ENCODE measurements at regions not wholly inside any gene's neighbourhood (a gene's known extent, or its start where the extent isn't known, plus 50 kb on each side); places are given as distances from the start of the nearest gene placed in this dataset.

DNA sequence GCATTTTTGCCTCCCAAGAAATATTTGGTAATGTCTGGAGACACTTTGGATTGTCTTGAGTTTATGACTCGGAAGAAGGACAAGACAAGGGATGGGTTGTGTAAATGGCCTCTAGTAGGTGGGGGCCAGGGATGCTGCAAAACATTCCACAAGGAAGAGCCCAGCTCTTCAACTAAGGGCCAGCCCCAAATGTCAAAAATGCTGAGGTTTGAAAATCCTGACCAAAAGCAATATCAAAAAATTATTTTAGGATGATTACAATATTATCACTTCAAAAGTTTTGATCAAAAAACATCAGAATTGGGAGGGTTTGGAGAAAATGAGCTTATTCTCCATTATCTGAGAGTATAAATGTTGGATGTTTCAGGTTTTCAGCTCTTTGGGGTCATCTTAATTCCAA, 248.9 kb upstream of the SLC24A2 start:
- DNase-seq, result no peak

DNA sequence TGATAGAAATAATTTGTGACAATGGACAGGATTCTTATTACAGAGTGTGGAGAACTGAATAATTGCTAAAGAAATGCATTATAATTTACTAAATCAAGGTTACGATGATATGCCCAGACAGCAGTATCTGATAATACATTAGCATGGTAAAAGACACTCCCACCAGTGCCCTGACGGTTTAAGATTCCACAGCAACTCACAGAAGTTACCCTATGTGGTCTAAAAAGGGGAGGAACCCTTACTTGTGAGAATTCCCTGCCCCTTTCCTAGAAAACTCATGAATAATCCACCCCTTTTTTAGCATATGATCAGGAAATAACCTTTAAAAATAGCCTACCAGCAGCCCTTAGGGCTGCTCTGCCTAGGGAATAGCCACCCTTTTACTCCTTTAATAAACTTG, 244.7 kb upstream of the SLC24A2 start:
- no peak for DNase-seq

DNA sequence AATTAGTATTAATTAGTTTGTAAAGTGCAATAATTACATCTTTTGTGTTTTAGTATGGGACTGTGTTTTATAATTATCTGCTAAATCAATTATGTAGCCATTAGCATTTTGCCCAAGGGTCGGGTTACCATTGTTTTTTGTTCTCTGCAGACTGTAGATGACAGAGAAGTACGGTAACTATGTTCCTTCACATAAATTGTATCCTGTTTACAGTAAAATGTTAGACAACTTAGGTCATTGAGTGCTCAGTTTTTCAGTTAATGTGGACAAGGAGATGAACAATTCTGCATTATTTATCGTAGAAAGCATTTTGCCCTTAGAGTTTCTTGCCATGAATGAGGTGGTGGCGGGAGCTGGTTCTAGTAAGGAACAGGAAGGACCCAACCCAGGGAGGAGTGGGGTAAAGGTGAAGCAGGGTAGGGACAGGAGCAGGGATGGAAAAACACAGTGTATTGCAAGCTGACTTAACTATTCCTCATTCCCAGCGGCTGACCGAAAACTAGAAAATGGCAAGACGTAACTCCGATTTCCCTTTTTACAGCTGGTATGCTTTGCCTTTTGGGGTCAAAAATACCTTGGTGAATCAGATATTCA, 243.7 kb upstream of the SLC24A2 start:
- no peak for DNase-seq

DNA sequence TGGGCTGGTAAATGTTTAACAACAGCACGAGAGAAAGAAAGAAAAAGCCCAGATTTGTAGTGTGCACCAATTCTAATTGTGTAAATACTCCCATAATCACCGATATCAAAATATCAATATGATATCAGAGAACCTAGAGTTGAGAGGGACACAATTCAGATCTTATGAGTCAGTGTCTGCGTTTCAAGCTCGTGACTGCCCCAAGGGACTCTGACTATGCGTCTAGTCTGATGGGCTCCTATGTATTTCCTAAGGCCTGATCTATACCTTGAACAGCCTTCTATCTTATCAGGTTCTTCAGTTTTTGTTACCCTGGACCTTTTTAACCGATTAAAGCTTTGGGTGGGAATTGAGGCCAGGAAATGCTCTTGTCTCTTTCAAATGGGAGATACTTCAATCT, 243.0 kb upstream of the SLC24A2 start:
- DNase-seq, result no peak

DNA sequence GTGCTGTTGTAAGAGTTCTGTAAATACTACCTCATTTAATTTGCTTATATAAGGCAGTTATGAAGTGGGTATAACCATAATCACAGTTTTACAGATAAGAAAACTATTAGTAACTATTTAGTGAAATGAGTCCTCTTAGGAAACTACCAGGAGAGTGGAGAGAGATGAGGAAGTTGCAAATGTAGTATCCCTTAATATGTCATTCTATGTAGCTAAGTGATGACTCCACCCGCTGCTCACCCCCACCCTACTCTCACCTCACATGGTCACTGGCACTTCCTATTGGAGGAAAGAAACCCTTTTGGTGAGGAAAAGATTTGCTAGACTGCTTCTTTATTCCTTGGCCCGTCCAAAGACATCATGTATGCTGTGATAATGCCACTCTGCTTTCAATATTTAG, 241.8 kb upstream of the SLC24A2 start:
- DNase-seq, result no peak

DNA sequence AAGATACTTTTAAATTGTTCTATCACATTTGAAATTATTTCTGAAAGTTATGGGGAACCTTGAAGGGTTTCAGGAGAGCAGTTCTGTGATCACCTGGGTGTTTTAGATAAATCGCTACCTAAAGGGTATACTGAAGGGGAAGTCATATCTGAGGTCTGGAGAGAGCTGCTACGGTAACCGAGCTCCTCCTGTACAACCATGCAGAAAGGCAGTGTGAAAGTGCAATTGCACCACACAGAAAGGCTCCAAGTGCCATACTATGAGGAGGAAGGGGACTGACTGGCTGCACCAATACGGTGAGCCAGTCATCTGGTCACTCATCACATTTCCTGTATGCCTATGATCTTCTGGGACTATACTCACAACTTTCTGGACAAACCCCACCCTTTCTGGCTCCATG, 241.4 kb upstream of the SLC24A2 start:
- DNase-seq, result no peak

DNA sequence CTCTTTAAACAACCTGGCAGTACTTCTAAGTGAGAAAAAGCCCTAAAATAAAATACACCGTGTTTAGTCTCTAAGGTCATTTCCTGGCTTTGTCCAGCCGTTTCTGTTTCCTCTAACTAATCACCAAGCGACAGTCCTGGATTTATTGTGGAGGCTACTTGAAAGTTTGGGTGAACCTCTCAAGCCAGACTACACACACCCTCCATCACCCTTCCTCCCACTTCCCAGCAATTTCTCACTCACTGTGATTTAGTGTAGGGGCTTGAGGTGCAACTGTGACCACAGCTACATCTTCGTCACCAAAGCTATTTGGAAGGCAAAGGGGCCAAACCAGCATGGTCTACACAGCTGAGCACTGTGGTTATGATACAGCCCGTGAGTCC, 240.0 kb upstream of the SLC24A2 start:
- DNase-seq, result no peak

DNA sequence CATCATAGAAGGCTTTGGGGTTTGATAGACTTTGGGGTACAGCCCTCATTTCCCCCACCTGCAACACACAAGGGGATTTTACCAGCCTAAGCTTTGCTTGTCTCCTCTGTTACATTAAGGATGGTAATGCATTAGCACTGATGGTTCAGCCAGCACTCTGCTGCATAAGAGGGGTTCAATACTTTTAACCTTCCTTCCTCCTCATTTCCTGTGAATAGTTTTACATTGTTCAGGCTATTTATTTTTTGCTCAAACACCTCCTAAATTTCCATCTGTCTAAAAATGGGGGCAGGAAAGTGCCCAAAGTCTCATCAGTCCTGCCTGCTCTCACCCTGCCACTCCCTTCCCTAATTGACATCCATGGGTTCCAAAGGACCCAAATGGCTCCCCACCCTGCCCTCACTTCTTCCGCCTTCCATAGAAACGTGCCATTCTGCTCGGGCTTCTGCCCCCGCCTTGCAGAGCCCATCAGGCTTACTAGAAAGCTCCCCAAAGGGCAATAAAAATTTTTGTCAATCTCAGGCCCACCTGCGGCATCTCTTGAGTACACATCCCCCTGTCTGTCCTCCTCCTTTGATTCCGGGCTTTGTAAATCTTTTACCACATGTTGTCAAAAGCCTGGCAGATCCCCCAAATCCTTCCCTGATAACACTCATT, 239.5 kb upstream of the SLC24A2 start:
- no peak for DNase-seq

DNA sequence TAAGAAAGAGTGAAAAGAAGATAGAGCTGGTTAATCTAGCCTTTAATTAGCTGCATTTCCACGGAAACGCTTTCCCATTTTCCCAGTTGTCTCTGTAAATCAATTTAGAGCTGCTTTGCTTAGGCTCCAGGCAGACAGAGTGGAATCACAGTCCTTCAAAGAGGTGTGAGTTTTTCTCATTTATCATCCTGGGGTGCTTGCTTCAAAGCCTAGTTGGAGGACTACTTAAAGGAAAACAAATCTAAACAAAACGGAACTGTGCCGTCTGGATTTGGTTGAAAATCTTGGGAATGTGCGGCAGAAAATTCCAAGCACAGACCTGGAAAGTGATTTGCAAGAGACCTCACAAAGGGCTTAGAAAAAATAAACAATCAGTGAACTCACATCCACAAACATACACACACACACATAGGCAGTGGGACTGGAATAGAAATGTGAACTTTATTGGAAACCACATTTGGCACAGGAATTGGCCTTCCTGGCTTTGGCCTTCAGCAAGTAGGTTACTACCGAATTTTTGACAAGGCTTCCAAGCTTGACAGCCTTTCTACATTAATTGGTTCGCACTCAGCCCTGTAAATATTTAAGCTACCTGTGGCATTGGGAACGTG, 235.2 kb upstream of the SLC24A2 start:
- no peak for DNase-seq

DNA sequence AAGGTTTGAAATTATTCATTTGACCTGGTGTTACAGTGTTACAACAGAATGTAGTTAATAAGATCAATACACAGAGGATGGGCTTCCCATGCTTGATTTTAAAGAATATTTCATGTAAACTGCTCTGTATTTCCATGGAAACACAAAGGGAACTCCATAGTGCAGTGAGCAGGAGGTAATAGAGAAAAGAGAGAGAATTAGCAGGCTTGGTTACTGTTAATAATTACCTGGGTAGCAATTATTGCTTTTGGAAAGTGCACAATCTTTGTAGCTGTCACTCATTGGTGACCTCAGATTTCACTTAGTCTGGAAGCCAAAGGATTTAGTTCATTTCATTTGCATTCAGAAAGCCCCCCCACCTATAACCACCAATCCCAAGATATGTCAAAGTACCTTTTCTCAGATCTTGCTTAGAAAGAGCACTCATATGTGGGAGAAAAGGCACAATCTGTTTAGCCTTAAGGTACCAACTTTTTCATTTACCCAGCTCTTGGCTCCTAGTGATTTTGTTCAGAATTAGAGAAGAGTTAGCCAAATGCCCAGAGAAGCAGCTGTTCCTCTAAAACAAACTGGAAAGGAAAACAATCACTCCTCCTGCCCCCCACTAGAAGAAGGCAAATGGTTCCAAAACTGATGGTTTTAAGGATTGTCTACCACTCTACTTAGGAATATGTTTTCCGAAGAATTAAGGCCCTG, 234.5 kb upstream of the SLC24A2 start:
- DNase-seq, result no peak

DNA sequence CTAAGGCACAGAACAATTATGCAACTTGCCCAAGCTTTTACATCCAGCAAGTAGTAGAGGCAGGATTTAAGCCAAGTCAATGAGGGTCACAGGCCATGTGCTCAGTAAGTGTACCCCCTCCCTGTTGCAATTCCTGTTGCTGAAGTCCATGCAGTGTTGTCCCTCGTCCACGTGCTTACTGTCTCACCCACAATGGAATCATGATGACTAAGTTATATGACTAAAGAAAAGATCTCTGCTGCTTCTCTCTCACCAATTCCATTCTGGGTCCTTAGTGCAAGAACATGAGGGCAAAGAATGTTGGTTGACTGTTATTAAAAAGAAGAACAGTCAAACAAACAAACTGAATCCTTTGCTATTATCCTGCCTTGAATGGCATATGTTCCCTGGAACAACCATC, 233.6 kb upstream of the SLC24A2 start:
- no peak for DNase-seq

DNA sequence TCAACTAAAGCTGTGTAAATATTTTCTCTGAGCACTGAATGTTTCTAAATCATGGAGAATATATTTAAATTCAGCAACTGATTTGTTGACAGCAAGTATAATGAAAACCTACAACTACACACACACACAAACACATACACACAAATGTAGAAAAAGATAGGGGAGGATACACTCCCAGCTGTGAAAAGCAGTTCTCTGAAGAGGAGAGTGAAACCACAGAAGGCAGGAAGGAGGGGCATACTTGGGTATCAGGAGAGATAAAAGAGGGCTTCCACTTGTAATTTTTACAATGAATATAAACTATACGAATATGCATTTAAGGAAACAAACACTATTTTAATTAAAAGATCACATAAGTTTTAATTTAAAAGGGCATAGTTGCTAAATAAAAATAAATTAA, 227.8 kb upstream of the SLC24A2 start:
- no peak for DNase-seq

DNA sequence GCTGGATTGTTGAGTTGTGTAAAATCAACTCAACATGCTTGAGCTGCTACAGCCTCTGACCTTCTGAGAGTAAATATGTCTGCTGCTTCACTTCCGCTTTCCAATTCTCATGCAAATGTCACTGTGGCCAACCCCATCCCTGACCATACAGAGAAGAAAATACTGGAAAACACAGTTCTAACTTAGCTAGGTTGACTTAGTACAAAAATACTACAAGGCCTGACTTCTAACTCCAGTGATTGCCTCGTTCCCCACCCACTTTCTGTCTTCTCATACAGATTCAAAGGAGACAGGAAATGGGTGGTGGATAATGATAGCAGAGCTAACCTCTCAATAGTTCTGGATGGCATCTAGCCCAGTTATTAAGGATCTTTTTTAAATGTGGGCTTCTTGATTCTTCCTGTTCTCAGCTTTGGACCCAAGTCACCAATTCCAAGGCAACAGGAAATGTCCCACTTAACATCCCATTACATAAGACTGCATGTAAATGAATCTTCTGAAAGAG, 226.6 kb upstream of the SLC24A2 start:
- no peak for DNase-seq

DNA sequence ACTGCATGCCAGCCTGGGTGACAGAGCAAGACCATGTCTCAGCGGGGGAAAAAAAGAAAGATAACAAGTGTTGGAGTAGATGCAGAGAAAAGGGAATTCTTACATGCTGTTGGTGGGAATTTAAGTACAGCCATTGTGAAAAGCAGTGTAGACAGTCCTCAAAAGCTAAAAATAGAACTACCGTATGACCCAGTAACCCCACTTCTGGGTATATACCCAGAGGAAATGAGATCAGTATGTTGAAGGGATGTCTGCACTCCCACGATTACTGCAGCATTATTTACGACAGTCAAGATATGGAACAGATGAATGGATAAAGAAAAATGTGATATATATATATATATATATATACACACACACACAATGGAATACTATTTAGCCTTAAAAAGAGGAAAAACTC, 225.3 kb upstream of the SLC24A2 start:
- no peak for DNase-seq

DNA sequence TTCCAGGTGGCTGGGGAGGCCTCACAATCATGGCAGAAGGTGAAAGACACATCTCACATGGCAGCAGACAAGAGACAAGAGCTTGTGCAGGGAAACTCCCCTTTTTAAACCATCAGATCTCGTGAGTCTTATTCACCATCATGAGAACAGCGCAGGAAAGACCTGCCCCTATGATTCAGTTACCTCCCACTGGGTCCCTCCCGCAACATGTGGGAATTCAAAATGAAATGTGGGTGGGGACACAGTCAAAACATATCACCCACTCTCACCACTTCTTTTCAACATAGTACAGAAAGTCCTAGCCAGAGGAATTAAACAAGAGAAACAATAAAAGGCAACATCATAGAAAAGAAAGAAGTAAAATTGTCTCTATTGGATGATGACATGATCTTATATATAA, 223.4 kb upstream of the SLC24A2 start:
- DNase-seq, result no peak

DNA sequence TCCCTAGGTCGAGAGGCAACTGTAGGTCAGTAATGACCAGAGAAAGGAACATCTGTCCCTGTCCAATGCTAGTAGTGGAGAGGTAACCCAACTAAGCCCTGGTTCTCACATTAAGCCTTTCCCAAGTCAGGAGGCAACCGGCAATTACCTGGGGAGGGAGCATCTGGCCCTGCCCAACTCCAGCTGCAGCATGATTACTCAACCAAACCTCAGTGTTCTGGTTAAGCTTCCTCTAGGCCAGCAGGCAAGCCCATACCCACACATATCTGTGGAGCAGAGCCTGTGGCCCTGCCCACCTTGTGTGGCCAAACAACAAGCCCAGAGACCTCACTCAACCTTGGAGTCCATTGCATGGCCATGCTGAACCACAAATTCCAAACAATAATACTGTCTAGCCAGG, 220.8 kb upstream of the SLC24A2 start:
- DNase-seq, result no peak

DNA sequence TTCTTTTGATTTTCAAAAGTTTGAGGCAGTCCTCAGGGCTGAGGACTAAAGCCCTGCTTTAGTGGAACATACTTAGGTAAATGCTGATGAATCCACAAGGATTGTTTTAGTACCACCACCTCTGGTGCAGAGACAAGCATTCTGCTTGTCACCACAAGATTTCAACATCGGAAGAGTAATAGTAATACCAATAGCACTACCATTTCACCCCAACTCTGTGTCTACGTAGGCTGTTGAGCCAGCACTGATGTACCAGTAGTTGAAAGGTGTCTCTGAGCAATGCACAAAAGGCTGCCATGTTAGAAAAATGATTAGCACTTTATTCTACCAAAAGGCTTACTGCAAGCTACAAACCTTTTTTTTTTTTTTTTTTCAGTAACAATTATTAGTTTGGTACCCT, 213.2 kb upstream of the SLC24A2 start:
- DNase-seq, result no peak

DNA sequence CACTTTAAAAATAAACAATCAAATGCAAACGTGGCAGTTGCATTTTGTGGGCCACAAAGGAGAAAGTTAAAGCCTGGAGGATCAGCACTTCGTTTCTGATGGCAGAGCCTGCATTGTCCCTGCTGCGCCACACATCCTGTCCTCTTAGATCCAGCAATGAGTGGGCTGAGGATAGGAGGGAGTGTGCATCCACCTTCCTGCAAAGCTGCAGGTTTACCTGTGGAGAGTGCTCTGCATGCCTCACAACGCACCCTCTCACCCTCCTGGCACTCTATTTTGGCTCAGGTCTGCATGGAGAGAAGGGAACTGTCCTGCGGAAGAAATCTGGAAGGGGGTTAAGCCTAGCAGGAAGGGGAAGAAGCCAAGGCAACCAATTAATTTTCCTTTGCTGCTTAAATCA, 212.2 kb upstream of the SLC24A2 start:
- no peak for DNase-seq

DNA sequence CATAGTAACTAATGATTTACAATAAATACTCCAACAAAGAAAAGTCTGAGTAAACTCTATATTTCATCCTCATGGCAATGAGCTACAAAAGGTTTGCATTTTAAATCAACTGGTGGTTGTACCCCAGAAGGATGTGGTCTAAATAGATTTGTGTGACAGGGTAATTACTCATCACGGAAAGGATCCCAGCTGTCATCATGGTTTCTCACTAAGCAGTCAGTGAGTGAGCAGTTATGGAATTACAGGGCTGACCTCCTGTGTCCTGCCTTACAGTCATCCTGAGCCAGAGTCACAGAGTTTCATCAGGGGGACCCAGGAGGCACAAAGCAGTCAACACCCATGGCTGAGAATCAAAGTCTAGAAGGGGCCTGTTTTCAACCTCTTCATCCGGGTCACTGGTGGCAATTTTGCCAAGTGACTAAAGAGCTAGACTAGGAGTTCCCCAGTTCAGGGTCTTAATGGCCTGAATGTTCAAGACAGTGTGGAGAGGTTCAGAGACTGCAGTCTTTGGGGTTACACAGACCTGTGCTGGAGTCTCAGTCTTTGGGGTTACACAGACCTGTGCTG, 210.7 kb upstream of the SLC24A2 start:
- no peak for DNase-seq

DNA sequence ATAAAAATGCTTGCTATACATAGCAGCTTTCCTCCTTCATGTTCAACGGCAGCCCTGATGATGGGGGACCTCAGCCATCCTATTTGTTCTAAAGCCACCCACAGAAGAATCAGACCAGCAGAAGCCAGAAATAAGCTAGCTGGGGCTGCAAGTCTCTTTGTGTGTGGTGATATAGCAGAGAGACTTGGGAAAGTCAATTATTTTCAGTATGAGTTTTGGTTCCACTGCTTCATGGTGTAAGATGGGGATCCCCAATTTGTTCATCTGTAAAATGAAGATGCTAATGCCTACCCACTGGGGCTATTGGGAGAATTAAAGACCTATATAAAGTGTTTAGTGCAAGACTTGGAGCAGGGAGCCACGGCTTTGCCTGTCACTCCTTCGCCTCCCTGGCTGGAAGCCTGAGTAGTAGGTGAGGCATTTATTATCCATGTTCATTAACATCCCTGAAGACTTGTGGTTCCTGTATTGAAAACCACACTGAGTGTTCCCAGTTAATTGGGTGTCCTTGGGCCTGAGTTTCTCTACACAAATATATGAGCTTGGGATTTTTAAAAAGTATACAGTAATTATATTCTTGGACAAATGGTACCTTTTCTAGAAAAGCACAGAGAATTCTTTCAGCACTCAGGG, 210.1 kb upstream of the SLC24A2 start:
- no peak for DNase-seq

DNA sequence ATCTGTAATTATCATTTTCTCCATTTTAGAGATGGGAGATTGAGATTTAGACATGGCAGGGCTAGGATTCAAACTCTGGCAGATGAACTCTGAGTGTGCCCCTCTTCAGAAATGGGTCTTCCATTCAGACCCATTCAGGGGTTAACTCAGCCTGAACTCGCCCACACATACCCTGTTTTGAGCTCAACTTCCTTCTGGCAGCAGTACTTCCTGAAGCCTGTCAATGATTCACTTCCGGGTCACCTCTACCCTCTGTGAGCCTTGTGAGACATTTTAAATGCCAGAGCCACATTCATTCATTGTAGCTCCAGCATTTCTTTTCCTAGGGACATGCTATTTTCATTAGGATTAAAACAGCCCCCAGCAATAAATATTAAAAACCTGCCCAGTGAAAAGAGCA, 209.3 kb upstream of the SLC24A2 start:
- DNase-seq, result no peak

DNA sequence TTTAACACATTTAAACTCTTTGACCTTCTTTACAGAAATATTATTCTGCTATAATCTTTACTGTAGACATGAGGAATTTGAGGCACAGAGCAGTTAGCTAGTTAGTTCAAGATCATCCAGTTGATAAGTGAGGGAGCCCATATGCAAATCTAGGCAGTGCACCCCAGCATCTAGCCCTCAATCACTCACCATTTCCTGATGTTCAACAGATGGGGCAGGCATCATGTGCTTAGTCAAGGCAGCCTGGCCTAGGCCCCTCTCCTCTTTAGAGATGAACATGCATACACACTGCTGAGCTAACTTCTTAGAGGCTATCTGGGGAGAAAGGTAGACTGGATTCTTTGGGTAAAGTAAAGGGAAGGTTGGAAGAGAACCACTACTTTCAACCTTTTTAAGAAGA, 206.8 kb upstream of the SLC24A2 start:
- DNase-seq, result no peak

DNA sequence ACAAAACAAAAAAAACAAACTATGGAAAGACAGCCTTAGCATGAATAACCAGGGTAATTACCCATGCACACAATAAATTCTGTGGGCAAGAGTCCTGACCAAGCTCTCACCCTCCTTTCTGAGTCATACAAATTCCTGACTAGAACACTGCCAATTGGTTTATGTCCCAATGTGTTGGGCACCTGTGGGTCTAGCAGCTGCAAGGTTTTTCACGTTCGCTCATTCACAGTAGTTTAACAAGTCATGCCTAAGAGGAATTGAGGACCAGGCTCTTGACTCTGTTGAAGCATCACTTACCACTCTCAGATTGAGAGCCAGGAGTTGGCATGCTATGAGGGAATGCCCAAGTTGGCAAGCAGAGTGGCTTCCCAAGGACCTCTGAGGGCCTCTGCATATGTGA, 205.5 kb upstream of the SLC24A2 start:
- no peak for DNase-seq

Measured in NCI-H510A (cell line).